Right atrium auricular region (tissue), 2 donors: ENCODE measurements at regions not wholly inside any gene's neighbourhood (a gene's known extent, or its start where the extent isn't known, plus 50 kb on each side); places are given as distances from the start of the nearest gene placed in this dataset.

Experiments used
- DNase-seq: peaks from one replicate; pipeline ENCODE4 v3.0.0-alpha.2; 2019; ENCODE audit warnings: low spot score
- H3K27ac ChIP-seq, 2 donors: fragments of 200-600 bp; sonication (generic); 1 replicate in 1 of 2; 2 replicates in 1 of 2; pipeline ENCODE4 v1.5.1; 2016 to 2019
- H3K27me3 ChIP-seq, 2 donors: fragments of 200-600 bp; sonication (generic); one replicate each; pipeline versions ENCODE4 v1.5.1 to v1.6.0; 2017 to 2019
- H3K36me3 ChIP-seq: fragments of 200-600 bp; sonication (generic); one replicate; pipeline ENCODE4 v1.5.1; 2016
- H3K4me1 ChIP-seq, 2 donors: fragments of 200-600 bp; sonication (generic); one replicate each; pipeline versions ENCODE4 v1.5.1 to v1.6.0; 2017 to 2019
- H3K4me3 ChIP-seq, 2 donors: fragments of 200-600 bp; sonication (generic); 1 replicate in 1 of 2; 2 replicates in 1 of 2; pipeline ENCODE4 v1.5.1; 2017 to 2019; ENCODE audit warnings: mild to moderate bottlenecking in 1 of 2, moderate library complexity in 1 of 2
- H3K9me3 ChIP-seq, 2 donors: fragments of 200-600 bp; sonication (generic); one replicate each; pipeline ENCODE4 v1.5.1; 2019
- CTCF ChIP-seq, 2 donors: fragments of 200-600 bp; sonication (generic); IDR thresholded peaks; one replicate each; pipeline ENCODE4 v1.5.1; 2019; ENCODE audit warnings: antibody characterized with exemption in 2 of 2

- H3K27ac ChIP-seq = no peak overlapping the region
- TF ChIP-seq CTCF (IDR thresholded peaks at IDR 0.05) = no peak
- no peak overlapping the region for H3K4me3 ChIP-seq
Observed at GRCh38 chr1:194353121-194353520, 1166.7 kb upstream of the B3GALT2 start.

GRCh38 chr1:194347200-194347599 is 1160.8 kb upstream of the B3GALT2 start:
- no peak overlapping the region for H3K4me3 ChIP-seq
- no peak for TF ChIP-seq CTCF (IDR thresholded peaks at IDR 0.05)
- DNase-seq = no peak
- H3K27ac ChIP-seq = no peak overlapping the region
- no peaks in the 10 kb centered on the region for H3K36me3 ChIP-seq
- H3K27me3 ChIP-seq = no peaks in the 10 kb centered on the region
- H3K4me1 ChIP-seq = no peaks in the 10 kb centered on the region
- H3K9me3 ChIP-seq = no peaks in the 10 kb centered on the region

More at GRCh38 chr1:194353121-194353520, 1166.7 kb upstream of the B3GALT2 start:
- Histone ChIP-seq H3K36me3 (no peaks in the 10 kb centered on the region), H3K4me1 (no peaks in the 10 kb centered on the region), H3K9me3 (no peaks in the 10 kb centered on the region), H3K27me3 (no peaks in the 10 kb centered on the region)
- DNase-seq = no peak

- no peaks in the 10 kb centered on the region for H3K27me3 ChIP-seq
- no peak for DNase-seq
- no peaks in the 10 kb centered on the region for H3K4me1 ChIP-seq
- no peak overlapping the region for H3K4me3 ChIP-seq
- TF ChIP-seq CTCF (IDR thresholded peaks at IDR 0.05) = no peak
- H3K36me3 ChIP-seq = no peaks in the 10 kb centered on the region
- no peak overlapping the region for H3K27ac ChIP-seq
- H3K9me3 ChIP-seq = no peaks in the 10 kb centered on the region
Observed at GRCh38 chr1:194342484-194343262, 1156.3 kb upstream of the B3GALT2 start.

- Histone ChIP-seq H3K27me3 (no peaks in the 10 kb centered on the region), H3K4me3 (no peak overlapping the region), H3K9me3 (no peaks in the 10 kb centered on the region), H3K4me1 (no peaks in the 10 kb centered on the region), H3K36me3 (no peaks in the 10 kb centered on the region), H3K27ac (no peak overlapping the region)
- no peak for DNase-seq
- no peak for TF ChIP-seq CTCF (IDR thresholded peaks at IDR 0.05)
Observed at GRCh38 chr1:194341587-194341986, 1155.2 kb upstream of the B3GALT2 start.

GRCh38 chr1:194339471-194339870 is 1153.1 kb upstream of the B3GALT2 start:
- Histone ChIP-seq H3K36me3 (no peaks in the 10 kb centered on the region), H3K27ac (no peak overlapping the region), H3K4me1 (no peaks in the 10 kb centered on the region), H3K9me3 (no peaks in the 10 kb centered on the region), H3K27me3 (no peaks in the 10 kb centered on the region), H3K4me3 (no peak overlapping the region)
- no peak for TF ChIP-seq CTCF (IDR thresholded peaks at IDR 0.05)
- DNase-seq = no peak
